HG02571 (cell line): ENCODE measurements at regions not wholly inside any gene's neighbourhood (a gene's known extent, or its start where the extent isn't known, plus 50 kb on each side); places are given as distances from the start of the nearest gene placed in this dataset.
"Not testable (repeated sequence)": the region's sequence is repeated elsewhere in the genome, so short reads cannot be mapped to it uniquely, and the experiment has no call there.

Source experiments
- ATAC-seq: cut with Tn5 transposase; IDR thresholded peaks from one replicate; pipeline ENCODE4 v1.9.1; 2021; ENCODE audit warnings: mild to moderate bottlenecking, moderate library complexity; ENCODE audit not compliant: unreplicated experiment

DNA sequence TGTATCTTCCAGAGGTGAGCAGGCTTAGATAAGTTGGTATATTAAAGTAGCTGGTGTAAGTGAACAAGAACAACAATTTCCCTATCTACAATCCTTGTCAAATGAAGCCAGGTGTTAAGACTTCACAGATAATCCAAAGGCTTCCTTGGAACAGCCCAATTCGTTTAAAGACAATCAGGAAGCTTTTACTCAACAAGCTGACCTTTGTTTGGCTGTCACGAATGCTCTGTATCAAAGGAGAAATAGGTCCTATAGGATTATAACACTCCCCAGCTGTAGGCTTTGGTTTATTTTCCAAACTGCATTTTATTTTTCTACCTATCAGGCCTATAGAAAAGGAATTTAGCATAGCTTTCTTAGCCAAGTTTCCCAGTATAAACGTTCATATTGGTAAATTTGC lies 766.5 kb upstream of the GOT2 start:
- ATAC-seq = no peak

DNA sequence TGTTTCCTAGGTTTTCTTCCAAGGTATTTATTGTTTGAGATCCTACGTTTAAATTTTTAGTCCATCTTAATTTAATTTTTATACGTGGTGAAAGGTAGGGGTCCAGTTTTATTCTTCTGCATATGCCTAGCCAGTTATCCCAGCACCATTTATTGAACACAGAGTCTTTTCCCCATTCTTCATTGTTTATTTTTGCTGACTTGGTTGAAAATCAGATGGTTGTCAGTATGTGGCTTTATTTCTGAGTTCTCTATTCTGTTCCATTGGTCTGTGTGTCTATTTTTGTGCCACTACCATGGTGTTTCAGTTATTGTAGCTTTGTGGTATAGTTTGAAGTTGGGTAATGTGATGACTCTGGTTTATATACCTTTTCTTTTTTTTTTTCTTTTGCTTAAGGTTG lies 753.0 kb upstream of the GOT2 start:
- no peak for ATAC-seq

- ATAC-seq = no peak
Measured at GRCh38 chr16:59484833-59485516, 750.9 kb upstream of the GOT2 start.

- no peak for ATAC-seq
Measured at GRCh38 chr16:59478838-59479237, 744.7 kb upstream of the GOT2 start.

GRCh38 chr16:59470556-59470955 lies 736.4 kb upstream of the GOT2 start:
- ATAC-seq = no peak

DNA sequence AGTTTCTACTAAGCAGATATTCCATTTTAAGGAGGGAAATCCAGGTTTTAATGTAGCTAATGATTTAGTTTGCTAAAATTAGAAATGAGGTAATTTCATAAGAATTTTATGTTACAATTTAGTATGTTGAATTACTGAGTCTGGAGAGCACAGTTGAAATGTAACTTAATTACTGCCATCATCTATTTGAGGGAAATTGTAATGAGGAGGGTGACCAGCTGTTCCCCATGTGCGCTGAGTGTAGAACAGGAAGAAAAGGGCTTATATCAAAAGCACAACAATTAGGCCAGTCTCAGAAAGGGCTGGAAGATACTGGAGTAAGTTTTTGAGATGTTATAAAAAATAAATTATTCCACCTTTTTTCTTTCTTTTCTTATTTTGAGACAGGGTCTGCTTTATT lies 735.1 kb upstream of the GOT2 start:
- ATAC-seq = no peak

- ATAC-seq = no peak
Measured at GRCh38 chr16:59463776-59464175, 729.7 kb upstream of the GOT2 start.

- no peak for ATAC-seq
Measured at GRCh38 chr16:59459806-59460205, 725.7 kb upstream of the GOT2 start.

- ATAC-seq = no peak
Measured at GRCh38 chr16:59455497-59455896, 721.4 kb upstream of the GOT2 start.

DNA sequence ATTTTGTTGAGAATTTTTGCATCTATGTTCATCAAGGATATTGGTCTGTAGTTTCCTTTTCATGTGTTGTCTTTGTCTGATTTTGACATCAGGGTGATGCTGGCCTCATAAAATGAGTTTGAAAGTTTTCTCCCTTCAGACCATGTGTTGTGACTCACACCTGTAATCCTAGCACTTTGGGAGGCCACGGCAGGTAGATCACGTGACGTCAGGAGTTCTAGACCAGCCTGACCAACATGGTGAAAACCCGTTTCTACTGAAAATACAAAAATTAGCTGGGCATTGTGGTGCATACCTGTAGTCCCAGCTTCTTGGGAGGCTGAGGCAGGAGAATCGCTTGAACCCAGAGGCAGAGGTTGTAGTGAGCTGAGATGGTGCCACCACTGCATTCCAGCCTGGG lies 716.4 kb upstream of the GOT2 start:
- not testable (repeated sequence) for ATAC-seq

DNA sequence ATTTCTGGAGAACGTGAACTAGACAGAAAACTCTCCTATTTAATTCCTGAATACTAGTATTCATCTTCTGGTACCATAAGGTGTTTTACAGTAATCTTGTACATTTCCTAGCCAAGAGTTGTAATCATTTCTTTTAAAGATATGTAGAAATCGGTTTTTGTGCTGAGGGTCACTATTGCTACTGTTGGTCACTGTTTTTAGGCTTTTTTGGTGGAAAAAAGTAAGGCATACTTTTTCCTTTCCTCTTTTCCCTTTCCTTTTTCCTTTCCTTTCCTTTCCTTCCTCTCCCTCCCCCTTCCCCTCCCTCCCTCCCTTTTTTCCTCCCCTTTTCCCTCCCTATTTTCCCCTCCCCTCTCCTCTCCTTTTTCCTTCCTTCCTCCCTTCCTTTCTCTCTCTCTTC lies 706.4 kb upstream of the GOT2 start:
- ATAC-seq = no peak

GRCh38 chr16:59432896-59433295 lies 698.8 kb upstream of the GOT2 start:
- ATAC-seq = no peak

- no peak for ATAC-seq
Measured at GRCh38 chr16:59432276-59432675, 698.2 kb upstream of the GOT2 start.

DNA sequence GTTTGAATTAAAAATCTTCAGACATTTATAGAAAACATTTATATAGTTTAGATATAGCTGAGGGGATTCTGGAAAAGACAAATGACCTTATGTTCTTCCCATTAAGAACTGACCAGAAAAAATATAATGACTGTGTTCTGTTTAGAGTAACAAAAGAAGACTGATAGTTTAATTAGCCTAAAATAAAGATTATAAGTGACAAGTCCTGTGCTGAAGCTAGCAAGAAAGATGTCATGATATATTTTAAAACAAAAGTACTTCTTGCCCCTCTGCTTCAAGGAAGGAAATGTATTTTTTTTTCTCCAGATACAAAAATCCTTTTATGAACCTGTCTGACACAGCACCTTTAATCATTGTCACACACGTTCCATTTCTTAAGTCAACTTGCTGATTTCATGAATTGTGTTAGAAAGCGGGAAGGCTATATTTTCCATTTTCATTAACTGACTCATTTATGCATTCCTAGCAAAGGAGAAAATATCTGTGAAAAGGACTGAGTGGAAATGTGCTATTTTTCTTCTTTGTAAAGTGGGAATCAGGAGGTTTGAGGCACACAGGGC lies 690.7 kb upstream of the GOT2 start:
- ATAC-seq = no peak

DNA sequence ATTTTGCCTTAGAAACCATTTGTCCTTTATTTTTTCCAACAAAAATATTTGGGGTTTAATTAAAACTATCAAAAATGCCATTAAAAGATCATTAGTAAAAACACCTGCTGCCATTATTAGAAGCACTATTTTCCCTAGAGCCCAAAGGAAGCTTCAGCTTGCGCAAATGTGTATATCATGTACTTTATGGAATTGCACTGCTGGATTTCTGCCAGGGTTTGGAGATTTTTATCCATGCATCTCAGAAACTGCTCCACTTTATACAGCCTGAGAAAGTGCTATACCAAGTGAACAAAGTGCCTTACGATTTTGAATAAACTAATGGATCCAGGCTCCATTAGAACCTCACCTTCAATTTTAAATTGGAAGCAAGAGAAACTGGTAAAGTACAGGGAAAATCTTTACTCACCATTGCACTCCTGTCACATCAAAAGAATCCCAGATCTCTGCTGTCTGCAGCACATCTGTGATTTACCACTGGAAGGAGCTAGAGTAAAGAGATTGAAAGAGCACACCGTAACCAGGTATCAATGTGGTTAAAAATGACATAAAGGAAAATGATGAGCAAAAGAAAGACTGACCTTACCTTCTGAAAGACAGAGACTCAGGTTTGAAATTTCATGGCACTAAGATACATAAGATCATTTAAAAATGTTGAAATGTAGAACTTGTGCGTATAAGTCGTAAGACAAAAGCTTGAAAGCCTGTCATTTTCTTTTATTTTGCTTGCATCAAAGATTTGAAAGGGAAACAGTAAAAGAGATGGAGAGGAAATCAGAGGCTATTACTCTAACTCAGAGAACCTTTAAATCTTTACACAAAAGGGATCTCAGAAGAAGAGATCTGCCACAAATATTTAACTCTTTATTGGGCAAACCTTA lies 678.1 kb upstream of the GOT2 start:
- ATAC-seq = no peak

- ATAC-seq = no peak
Measured at GRCh38 chr16:59410451-59410850, 676.3 kb upstream of the GOT2 start.

- ATAC-seq = no peak
Measured at GRCh38 chr16:59405802-59406201, 671.7 kb upstream of the GOT2 start.

GRCh38 chr16:59404509-59404908 lies 670.4 kb upstream of the GOT2 start:
- ATAC-seq = no peak

- no peak for ATAC-seq
Measured at GRCh38 chr16:59400830-59401229, 666.7 kb upstream of the GOT2 start.

GRCh38 chr16:59397638-59398037 lies 663.5 kb upstream of the GOT2 start:
- ATAC-seq = no peak

- no peak for ATAC-seq
Measured at GRCh38 chr16:59394526-59394925, 660.4 kb upstream of the GOT2 start.

GRCh38 chr16:59392911-59393310 lies 658.8 kb upstream of the GOT2 start:
- no peak for ATAC-seq
